NB4 (cell line): ENCODE measurements at regions not wholly inside any gene's neighbourhood (a gene's known extent, or its start where the extent isn't known, plus 50 kb on each side); places are given as distances from the start of the nearest gene placed in this dataset.

Experiments
- POLR2A ChIP-seq: IDR thresholded peaks from 2 replicates; pipeline ENCODE4 v1.6.1; 2011; ENCODE audit warnings: mild to moderate bottlenecking; ENCODE audit not compliant: insufficient read length; ENCODE audit errors: extremely low read depth
- TF ChIP-seq, protein P1 (sequence below): IDR thresholded peaks from one replicate; pipeline ENCODE4 v1.5.1; 2012; ENCODE audit warnings: low read depth, low read length

DNA sequence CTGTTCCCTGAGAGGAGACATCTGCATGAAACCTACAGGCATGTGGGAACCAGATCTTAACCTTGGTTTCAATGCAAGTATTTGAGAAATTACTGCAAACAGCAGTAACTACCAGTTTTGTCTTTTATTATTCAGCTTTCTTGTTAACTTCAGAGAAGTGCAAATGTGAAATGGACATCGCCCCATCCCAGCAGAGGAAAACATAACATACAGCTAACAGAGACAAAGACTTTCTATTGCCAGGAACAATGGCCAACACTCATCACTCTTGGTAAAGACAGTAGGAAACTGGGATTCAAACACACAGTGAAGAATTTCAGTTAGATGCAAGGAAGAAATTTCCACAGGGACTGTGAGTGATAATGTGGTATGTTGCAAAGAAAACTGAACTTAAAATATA, 115.1 kb downstream of the SLC30A10 start:
- TF ChIP-seq, protein P1, sequence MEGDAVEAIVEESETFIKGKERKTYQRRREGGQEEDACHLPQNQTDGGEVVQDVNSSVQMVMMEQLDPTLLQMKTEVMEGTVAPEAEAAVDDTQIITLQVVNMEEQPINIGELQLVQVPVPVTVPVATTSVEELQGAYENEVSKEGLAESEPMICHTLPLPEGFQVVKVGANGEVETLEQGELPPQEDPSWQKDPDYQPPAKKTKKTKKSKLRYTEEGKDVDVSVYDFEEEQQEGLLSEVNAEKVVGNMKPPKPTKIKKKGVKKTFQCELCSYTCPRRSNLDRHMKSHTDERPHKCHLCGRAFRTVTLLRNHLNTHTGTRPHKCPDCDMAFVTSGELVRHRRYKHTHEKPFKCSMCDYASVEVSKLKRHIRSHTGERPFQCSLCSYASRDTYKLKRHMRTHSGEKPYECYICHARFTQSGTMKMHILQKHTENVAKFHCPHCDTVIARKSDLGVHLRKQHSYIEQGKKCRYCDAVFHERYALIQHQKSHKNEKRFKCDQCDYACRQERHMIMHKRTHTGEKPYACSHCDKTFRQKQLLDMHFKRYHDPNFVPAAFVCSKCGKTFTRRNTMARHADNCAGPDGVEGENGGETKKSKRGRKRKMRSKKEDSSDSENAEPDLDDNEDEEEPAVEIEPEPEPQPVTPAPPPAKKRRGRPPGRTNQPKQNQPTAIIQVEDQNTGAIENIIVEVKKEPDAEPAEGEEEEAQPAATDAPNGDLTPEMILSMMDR, result no peak
- TF ChIP-seq POLR2A, result no peak
